ENCODE measurements at regions not wholly inside any gene's neighbourhood (a gene's known extent, or its start where the extent isn't known, plus 50 kb on each side); places are given as distances from the start of the nearest gene placed in this dataset.

- no peaks in the 10 kb centered on the region for H3K4me1 ChIP-seq (ENCODE audit: low read depth, poor library complexity, severe bottlenecking)
- no peaks in the 10 kb centered on the region for H4K20me1 ChIP-seq (ENCODE audit: insufficient read depth)
Observed at GRCh38 chr3:33929813-33930212, 131.4 kb downstream of the PDCD6IP start.

DNA sequence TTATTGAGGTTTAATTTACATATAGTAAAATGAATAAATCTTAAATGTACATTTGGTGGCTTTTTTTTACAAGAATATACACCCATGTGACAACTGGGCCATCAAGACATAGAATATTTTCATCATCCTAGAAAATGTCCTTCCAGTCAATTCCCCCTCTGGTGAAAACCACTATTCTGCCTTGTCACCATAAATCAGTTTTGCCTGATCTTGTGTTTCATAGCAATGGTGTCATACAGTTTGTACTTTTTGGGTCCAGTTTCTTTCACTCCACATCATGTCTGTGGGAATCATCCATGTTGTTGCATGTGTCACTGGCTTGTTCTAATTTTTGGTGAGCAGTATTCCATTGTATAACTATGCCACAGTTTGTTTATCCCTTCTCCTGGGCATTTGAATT, 133.1 kb downstream of the PDCD6IP start:
- Histone ChIP-seq H3K79me2 (ENCODE audit: insufficient read depth, low read depth) (no peaks in the 10 kb centered on the region), H2AFZ (ENCODE audit: low read depth) (no peak overlapping the region), H3K4me3 (IDR thresholded peaks at IDR 0.05; ENCODE audit: insufficient read depth, low read depth, low read length) (no peak overlapping the region), H3K27me3 (ENCODE audit: insufficient read depth, low read depth) (no peaks in the 10 kb centered on the region), H4K20me1 (ENCODE audit: insufficient read depth) (no peaks in the 10 kb centered on the region), H3K4me2 (no peak overlapping the region), H3K27ac (no peak overlapping the region), H3K9ac (no peak overlapping the region), H3K4me1 (ENCODE audit: low read depth, poor library complexity, severe bottlenecking) (no peaks in the 10 kb centered on the region), H3K36me3 (ENCODE audit: insufficient read depth) (no peaks in the 10 kb centered on the region)
- TF ChIP-seq, protein P1, sequence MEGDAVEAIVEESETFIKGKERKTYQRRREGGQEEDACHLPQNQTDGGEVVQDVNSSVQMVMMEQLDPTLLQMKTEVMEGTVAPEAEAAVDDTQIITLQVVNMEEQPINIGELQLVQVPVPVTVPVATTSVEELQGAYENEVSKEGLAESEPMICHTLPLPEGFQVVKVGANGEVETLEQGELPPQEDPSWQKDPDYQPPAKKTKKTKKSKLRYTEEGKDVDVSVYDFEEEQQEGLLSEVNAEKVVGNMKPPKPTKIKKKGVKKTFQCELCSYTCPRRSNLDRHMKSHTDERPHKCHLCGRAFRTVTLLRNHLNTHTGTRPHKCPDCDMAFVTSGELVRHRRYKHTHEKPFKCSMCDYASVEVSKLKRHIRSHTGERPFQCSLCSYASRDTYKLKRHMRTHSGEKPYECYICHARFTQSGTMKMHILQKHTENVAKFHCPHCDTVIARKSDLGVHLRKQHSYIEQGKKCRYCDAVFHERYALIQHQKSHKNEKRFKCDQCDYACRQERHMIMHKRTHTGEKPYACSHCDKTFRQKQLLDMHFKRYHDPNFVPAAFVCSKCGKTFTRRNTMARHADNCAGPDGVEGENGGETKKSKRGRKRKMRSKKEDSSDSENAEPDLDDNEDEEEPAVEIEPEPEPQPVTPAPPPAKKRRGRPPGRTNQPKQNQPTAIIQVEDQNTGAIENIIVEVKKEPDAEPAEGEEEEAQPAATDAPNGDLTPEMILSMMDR (conservative IDR thresholded peaks at IDR 0.05; ENCODE audit: low read depth, low read length), result no peak

More at GRCh38 chr3:33929813-33930212, 131.4 kb downstream of the PDCD6IP start:
- no peak overlapping the region for H3K9ac ChIP-seq
- no peak overlapping the region for H3K4me2 ChIP-seq
- H2AFZ ChIP-seq (ENCODE audit: low read depth), result no peak overlapping the region
- no peaks in the 10 kb centered on the region for H3K36me3 ChIP-seq (ENCODE audit: insufficient read depth)
- H3K4me3 ChIP-seq (IDR thresholded peaks at IDR 0.05; ENCODE audit: insufficient read depth, low read depth, low read length), result no peak overlapping the region
- H3K79me2 ChIP-seq (ENCODE audit: insufficient read depth, low read depth), result no peaks in the 10 kb centered on the region
- no peak overlapping the region for H3K27ac ChIP-seq
- no peaks in the 10 kb centered on the region for H3K27me3 ChIP-seq (ENCODE audit: insufficient read depth, low read depth)
- TF ChIP-seq, protein P1 (conservative IDR thresholded peaks at IDR 0.05; ENCODE audit: low read depth, low read length), result no peak

- TF ChIP-seq, protein P1 (conservative IDR thresholded peaks at IDR 0.05; ENCODE audit: low read depth, low read length), result no peak
- no peaks in the 10 kb centered on the region for H3K27me3 ChIP-seq (ENCODE audit: insufficient read depth, low read depth)
- H4K20me1 ChIP-seq (ENCODE audit: insufficient read depth), result no peaks in the 10 kb centered on the region
- no peaks in the 10 kb centered on the region for H3K4me1 ChIP-seq (ENCODE audit: low read depth, poor library complexity, severe bottlenecking)
- H3K4me2 ChIP-seq, result no peak overlapping the region
- H3K36me3 ChIP-seq (ENCODE audit: insufficient read depth), result no peaks in the 10 kb centered on the region
- H3K9ac ChIP-seq, result no peak overlapping the region
- no peak overlapping the region for H3K4me3 ChIP-seq (IDR thresholded peaks at IDR 0.05; ENCODE audit: insufficient read depth, low read depth, low read length)
- H3K79me2 ChIP-seq (ENCODE audit: insufficient read depth, low read depth), result no peaks in the 10 kb centered on the region
- no peak overlapping the region for H3K27ac ChIP-seq
- H2AFZ ChIP-seq (ENCODE audit: low read depth), result no peak overlapping the region
Observed at GRCh38 chr3:33932010-33932764, 133.8 kb downstream of the PDCD6IP start.

DNA sequence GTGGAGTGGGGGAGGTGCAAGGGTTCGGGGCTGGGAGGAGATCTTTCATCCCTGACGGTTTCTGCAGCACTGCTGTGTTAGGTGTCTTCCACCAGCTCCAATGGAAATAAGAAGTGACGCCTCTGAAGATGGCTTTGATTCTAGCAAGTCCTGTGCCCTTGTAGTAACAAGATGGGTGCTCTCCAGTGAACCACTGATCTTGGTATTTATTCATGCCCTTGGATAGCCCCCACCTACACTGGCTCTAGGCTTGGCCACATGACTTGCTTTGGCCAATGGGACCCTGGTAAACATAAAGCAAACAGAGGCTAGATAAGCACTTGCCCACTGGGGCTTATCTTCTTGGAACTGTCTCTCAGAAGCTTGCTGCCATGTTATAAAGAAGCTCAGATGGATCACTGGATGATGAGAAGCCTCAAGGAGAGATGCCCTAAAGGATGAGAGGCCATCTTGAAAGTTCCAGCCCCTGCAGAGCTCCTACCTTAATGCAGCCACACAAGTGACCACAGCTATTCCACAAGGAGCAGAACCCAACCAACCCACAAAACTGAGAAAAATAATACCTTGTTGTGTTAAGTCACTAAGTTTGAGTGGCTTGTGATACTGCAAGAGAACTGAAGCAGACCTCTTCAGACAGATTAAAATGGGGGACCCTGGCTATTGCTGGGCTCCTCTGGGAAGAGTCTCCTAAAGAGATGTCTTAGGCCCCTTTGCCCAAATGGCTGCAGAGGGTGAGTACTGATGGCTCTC, 137.9 kb downstream of the PDCD6IP start:
- TF ChIP-seq, protein P1 (conservative IDR thresholded peaks at IDR 0.05; ENCODE audit: low read depth, low read length), result no peak
- H3K9ac ChIP-seq, result no peak overlapping the region
- no peaks in the 10 kb centered on the region for H3K79me2 ChIP-seq (ENCODE audit: insufficient read depth, low read depth)
- H4K20me1 ChIP-seq (ENCODE audit: insufficient read depth), result no peaks in the 10 kb centered on the region
- H3K36me3 ChIP-seq (ENCODE audit: insufficient read depth), result no peaks in the 10 kb centered on the region
- H2AFZ ChIP-seq (ENCODE audit: low read depth), result no peak overlapping the region
- H3K27me3 ChIP-seq (ENCODE audit: insufficient read depth, low read depth), result no peaks in the 10 kb centered on the region
- H3K4me2 ChIP-seq, result no peak overlapping the region
- H3K4me3 ChIP-seq (IDR thresholded peaks at IDR 0.05; ENCODE audit: insufficient read depth, low read depth, low read length), result no peak overlapping the region
- no peak overlapping the region for H3K27ac ChIP-seq
- H3K4me1 ChIP-seq (ENCODE audit: low read depth, poor library complexity, severe bottlenecking), result peaks cover 3% of the 10 kb centered on the region

Data from KMS-11 (cell line).